ENCODE measurements at regions not wholly inside any gene's neighbourhood (a gene's known extent, or its start where the extent isn't known, plus 50 kb on each side); places are given as distances from the start of the nearest gene placed in this dataset.

GRCh38 chr14:81656811-81657210 lies 123.2 kb upstream of the SEL1L start:
- TF ChIP-seq, protein P1, sequence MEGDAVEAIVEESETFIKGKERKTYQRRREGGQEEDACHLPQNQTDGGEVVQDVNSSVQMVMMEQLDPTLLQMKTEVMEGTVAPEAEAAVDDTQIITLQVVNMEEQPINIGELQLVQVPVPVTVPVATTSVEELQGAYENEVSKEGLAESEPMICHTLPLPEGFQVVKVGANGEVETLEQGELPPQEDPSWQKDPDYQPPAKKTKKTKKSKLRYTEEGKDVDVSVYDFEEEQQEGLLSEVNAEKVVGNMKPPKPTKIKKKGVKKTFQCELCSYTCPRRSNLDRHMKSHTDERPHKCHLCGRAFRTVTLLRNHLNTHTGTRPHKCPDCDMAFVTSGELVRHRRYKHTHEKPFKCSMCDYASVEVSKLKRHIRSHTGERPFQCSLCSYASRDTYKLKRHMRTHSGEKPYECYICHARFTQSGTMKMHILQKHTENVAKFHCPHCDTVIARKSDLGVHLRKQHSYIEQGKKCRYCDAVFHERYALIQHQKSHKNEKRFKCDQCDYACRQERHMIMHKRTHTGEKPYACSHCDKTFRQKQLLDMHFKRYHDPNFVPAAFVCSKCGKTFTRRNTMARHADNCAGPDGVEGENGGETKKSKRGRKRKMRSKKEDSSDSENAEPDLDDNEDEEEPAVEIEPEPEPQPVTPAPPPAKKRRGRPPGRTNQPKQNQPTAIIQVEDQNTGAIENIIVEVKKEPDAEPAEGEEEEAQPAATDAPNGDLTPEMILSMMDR (IDR thresholded peaks at IDR 0.05), result no peak
- no peak for TF ChIP-seq POLR2A (IDR thresholded peaks at IDR 0.05)
